GM19035 (cell line): ENCODE measurements at regions not wholly inside any gene's neighbourhood (a gene's known extent, or its start where the extent isn't known, plus 50 kb on each side); places are given as distances from the start of the nearest gene placed in this dataset.

ENCODE experiments used
- ATAC-seq: cut with Tn5 transposase; IDR thresholded peaks from one replicate; pipeline ENCODE4 v1.9.1; 2021; ENCODE audit not compliant: unreplicated experiment

DNA sequence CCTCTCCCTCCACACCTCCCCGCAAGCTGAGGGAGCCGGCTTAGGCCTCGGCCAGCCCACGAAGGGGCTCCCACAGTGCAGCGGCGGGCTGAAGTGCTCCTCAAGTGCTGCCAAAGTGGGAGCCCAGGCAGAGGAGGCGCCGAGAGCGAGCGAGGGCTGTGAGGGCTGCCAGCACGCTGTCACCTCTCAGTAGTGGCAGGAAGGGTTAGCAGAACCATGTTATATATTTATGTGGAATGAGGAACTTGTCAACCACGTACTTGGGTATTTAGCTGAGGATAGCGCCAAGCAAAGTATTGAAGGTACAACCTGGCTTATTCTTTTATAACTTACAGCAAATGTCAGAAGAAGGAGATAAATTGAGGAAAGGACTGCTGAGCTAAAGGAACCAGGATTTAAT is 144.1 kb upstream of the MGAT5 start:
- ATAC-seq, result no peak

DNA sequence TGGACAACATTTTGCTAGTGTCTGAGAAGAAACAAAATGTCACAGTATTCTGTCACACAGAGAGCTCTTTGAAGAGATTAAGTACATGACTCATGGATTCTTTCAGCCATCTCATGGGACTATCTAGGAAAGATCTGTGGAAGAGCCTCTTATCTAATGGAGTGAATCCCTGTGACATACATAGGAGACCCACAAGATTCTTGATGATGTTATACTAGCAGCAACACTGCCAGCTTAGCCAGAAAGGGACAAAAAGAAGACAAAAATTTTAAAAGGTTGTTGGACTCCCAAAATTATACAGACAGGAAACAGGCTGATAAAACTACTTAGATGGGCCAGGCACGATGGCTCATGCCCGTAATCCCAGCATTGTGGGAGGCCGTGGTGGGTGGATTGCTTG is 143.3 kb upstream of the MGAT5 start:
- no peak for ATAC-seq

DNA sequence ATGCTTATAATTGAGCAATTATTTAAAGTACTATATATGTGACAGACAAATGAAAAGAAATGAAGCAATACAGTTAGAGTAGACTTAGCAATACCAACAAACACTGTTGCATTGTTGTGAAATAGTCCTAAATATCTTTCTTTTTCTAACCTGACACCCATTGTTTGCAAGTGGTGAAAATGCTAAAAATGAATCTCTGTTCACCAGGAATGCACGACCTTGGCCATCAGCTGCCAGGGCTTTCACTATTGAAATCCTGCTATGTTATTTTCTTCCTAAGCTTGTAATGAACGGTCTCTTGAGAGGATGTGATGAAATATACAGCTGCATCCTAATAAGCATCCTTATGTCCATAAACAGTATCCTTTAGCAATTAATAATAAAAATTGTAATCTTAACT is 136.2 kb upstream of the MGAT5 start:
- no peak for ATAC-seq

DNA sequence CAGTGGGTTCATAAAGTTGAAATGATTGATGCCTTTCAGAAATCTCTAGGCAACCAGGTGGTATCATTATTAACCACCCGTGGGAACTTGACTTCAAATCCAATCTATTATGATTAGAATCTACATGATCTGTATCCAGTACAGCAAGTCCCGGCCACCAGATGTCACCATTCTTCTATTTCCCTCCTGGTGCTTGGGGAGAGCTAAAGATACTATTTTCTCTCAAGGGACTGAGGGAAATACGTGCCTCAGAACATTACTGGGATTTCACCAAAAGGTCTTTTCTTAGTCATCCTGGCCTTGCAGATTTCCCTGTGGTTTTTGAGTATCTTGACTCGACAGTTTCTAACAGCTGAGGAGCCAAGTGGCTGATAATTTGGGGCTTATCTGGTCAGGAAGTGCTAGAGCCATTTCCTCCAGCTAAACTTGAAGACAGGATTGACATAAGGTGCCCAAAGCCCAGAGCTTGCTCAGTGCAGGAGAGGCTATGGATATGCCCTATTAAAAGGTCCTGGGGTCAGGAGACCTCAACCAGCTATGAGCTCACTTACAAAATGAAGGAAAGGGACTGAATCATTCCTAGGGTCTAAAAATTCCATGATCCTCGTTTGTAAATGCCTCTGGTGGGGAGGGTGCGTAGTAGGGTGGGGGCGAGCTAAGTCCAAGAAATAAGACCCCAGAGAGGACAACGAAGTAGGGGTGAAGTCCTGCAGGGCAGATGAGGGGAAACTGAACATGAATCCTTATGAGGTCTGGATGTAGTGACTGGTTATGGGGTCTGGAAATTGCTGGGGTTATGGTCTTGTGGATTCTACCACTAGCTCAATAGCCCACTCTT is 135.4 kb upstream of the MGAT5 start:
- peak; percentile 31 for ATAC-seq

DNA sequence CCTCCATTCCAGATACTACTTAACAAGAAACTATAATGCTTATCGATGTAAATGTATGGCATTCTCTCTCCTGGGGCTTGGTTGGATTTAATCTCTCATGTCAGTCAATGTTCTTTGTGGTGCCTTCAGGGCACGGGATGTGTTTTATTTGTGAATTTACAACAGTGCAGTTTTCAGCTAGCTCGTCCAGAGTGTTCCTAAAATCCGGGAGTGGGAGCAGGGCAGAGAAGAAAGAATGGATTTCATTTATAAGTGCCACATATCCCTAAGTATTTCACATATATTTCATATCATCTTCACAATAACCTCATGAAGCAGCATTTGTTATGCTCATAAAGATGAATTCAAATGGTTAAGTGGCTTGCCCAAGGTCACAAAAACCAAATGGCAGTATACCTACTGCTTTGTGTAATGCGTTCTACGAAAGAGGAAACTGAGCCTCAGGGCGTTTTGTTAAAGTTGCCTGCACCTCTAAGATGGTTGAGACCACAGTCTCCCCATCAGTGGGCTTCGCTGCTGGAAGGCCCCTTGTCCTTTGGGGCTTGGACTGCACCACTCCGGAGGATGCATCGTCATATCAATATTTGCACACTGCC is 134.7 kb upstream of the MGAT5 start:
- ATAC-seq, result peak; percentile 21

DNA sequence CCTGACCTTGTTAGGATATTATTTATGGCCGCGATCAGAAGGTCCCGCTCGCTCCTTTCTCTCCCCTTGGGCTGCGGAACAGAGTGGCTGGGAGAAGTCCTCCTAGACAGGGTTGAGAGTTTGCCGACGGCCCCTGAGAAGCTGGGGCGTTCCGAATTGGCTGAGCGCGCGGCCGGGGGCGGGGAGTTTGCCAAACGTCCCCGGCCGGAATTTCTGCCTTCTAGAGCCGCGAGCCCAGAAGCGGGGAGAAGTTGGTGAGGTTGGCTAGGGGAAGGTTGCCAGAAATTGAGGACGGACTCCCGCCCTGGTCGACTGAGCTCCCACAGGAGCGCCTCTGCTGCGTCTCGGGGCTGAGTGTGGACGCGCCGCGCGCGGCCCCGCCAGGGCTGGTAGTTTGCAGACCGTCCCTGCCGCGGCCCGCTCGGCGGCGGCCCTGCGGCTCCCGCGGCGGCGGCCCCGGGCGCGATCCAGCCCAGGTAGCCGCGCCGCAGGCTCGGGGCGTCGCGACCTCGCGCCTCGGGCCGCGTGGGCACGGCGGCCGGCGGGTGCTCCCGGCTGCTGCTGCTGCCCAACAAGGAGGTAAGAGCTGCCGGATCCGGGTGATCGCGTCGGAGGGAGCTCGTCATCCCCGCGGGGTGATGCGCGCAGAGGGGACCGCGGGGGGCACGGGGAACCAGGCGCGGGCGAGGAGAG is 134.0 kb upstream of the MGAT5 start:
- peak; percentile 66 for ATAC-seq

DNA sequence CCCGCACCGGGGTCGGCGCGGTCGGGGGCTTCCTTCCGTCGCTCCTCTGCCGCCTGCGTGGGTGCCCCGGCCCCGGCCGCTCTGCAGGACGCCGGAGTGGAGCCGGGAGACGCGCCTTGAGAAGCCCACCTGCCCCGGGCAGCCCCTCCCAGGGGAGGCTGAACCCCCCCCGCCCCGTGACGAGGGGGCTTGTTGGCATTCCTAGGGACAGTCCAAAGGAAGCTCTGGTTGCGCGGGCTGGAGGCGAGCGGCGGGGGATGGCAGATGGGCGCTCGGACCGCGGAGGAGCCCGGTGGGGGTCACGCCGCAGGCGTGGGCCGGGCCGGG is 133.5 kb upstream of the MGAT5 start:
- peak; percentile 11 for ATAC-seq

DNA sequence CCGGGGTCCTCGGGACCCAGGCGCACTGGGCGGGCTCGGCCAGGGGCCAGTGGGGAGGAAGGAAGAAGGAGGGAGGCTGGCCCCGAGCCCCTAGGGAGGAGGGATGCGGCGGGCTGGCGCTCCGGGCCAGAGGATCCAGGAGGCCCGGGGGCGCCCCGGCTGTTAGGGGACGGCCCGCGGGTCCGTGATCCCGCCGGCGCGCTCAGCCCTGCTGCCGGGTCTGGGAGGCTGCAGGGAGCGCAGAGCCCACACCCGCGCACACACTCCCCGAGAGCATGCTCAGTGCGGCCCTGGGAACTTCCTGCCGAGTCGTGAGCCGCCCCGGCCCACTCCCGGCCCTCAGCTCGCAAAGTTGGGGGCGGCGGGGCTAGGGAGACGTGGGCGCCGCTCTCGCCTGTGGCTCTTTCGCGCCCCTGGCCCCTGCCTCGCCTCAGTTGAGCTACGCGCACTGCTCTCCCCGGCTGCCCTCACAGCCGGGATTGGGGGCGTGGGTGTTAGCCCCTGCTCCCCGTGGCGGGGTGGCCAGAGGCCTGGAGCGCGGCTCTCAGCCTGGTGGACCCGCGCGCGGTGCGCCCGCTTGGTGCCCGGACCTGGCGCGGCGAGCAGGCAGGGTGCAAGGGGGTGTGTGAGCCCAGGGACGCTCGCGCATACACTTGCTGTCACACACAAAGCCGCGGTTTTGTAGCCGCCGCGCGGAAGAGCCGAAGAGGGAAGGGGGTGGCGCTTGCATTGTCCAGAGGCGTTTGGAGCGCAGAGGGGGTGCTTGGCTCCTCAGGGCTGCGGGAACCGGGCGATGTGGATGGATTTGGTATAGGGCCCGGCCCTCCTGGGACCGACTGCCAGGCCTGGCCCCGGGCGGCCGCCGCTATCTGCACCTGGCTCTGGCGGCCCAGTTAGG is 132.9 kb upstream of the MGAT5 start:
- peak; percentile 56 for ATAC-seq

DNA sequence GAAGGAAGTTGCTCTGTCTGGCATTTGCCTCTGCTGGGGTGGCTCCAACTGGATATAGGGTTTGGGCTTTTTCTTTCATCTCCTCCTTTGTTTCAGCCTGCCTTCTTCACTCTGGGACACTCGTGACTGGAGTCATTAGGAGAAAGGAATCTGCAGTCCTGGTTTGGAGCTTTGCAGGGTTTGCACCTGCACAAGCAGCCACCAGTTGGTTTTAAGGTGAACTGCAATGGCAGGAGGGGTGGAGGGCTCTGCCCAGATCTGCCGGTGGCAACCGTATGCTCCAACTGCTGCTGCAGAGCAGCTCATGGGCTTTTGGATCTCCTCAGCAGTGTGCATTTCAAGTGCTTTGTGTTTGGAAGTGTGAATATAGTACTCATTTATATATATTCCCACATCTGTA is 131.3 kb upstream of the MGAT5 start:
- ATAC-seq, result no peak

DNA sequence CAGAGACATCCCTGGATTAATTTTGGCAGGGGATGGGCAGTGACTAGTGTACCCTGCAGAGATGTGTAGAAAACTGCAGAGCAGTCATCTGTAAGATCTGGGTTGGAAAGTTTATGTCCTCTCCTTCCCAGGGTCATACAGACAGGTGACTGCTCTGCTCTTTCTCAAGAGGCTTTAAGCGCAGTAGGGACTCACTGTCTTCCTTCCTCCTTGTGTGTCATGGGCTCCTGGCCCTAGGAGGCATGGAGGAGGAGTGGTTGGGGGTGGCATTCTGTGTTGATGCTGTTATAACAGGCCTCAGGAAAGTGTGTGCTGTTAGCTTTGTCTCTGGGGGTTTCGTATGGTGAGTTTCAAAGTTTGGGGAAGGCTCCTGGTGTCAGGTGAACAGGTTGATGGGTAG is 130.5 kb upstream of the MGAT5 start:
- ATAC-seq, result no peak

DNA sequence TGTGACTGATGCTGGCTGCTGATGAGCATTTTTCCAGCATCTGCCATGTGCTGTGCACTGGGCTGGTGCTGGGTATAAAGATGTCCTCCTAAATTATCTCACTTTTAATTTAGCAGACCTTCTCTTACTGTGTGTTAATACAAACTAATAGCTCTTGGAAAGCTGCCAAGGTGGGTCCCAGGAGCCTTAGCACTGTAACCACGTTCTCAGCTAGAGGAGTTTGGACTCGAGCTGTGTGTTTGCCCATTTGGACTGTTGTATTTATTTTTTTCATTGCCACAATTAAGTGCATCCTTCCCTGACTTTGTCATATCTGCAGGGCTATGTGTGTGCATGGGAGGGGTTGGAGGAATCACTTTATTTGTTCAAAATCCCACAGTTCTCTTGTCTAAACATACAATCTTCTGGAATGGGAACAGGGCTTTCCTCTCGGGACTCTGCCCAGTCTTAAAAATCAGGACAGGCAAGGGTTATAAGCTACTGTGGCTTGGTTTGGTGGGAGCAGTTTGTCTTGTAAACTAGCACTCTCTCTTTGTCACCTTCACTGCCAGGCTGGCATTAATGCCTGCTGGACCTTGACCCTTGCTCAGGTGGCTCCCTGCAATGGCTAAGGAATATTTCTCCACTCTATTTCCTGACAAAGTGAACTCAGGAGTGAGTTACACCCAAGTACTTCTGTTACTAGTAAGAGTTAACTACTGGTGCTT is 129.7 kb upstream of the MGAT5 start:
- ATAC-seq, result no peak

DNA sequence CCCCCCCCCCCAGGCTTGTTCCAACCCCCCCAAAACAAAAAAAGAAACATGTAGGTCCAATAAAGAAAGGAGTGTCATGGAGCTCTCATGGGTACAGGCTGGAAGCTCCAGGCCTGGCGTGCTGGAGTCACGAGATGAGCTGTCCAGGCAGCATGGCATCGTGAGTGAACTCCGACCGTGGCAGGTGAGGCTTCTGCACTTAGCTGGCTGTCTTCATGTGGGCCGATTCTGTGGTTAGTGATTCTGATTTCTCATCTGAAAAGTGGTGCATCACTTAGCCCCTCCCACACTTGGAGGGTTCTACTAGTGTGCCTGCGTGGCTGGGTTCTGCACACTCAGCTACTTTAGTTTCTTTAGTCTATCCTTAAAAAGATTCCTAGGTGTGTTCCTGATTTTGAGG is 126.4 kb upstream of the MGAT5 start:
- ATAC-seq, result no peak

DNA sequence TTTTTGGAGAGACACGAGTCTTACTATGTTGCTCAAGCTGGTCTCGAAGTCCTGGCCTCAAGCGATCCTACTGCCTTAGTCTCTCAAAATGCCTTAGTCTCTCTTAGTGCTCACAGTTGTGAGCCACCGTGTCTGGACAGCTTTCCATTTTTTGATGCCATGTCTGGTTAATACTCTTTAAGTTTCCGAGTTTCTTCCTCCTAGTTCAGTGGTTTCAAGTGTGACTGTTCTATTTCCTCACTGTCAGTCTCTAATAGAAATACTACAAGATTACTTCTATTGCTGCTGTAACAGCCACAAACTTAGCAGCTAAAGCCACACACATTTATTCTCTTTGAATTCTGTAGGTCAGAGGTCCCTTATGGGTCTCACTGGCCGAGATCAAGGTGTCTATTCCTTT is 125.1 kb upstream of the MGAT5 start:
- no peak for ATAC-seq

DNA sequence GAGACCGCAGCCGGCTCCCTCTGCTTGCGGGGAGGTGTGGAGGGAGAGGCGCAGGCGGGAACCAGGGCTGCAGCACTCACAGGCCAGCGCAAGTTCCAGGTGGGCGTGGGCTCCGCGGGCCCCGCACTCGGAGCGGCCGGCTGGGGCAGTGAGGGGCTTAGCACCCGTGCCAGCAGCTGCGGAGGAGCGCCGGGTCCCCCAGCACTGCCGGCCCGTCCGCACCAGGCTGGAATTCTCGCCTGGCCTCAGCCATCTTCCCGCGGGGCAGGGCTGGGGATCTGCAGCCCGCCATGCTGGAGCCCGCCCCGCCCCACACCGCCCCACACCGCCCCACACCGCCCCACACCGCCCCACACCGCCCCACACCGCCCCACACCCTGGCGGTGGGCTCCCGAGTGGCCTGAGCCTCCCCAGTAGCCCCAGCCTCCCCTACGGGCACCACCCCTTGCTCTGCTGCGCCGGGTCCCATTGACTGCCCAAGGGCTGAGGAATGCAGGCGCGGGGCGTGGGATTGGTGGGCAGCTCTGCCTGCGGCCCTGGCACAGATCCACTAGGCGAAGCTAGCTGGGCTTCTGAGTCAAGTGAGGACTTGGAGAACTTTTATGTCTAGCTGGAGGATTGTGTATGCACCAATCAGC is 123.9 kb upstream of the MGAT5 start:
- ATAC-seq, result no peak

DNA sequence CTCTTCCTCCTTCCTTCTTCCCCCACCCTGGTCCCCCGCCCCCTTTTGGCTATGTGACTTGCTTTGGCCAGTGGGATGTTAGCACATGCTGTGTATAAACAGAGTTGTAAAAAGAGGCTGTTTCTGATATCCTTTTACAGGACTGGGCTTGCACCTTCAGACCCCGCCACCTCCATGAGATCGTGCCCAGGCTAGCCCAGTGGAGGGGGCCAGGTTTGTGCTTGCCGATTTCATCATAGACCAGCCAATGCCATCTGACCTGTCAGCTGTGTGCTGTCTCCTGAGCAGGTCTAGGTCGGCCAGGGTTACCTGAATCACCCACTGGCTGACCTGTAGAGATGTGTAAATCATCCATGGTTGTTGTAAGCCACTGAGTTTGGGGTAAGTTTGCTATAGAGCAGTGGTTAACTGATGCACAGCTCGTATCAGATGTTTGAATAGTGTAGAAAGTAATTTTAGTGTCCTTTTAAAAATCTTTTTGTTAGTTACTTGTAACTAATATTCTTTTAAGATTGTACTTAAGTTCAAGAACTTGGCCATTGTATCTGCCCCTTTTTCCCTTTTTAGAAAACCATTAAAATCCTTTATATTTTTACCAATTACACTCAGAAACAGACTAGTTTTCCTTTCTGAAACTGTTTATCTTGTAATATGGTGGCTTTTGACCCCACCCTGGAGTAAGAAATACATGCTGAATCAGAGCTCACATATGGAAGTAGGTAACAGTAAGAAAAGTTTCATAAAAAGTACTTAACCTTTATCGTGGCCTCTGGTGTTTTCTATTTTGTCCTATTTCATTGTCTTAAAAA is 122.0 kb upstream of the MGAT5 start:
- no peak for ATAC-seq

DNA sequence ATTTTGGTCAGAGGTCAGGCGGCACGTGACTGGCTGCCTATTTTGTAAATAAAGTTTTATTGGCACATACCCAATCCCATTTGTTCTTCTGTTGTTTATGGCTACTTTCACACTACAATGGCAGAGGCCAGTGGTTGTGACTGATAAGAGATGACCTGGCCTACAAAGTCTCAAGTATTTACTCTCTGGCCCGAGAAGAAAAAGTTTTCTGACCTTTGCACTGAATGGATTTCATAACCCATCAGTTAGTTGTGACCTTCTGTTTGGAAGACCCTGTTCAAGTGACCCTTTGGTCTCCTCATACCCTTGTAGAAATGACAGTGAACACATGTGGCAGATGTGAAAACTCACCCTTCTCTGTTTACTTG is 121.4 kb upstream of the MGAT5 start:
- no peak for ATAC-seq

DNA sequence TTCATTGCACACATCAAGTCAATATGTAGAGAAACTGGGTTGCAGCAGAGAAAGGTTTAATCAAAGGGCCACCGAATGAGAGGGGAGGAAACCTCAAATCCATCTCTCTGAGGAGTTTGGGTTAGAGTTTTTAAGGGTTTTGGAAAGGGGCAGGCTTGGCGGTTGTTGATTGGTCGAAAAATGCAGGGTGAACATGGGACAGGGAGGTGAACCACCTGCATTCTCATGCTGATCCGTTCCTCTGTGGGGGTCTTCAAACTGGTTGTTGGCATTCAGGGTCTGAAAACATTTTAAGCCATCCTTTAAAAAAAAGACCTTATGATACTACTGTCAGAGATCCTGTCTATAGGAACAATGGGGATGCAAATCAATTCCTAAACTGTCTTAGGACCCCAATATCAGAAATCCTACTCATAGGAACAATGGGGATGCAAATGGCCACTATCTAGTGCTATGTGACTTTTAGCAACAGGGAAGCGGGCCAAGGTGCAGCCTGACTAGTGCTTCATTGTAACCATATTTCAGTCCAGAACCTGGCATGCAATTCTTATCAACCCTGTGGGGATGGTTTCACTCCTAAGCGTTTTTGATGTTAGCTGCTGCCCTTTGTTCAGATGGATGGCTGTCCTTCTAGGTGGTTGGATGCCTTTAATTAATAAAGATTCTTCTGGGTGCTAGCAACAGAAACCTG is 120.1 kb upstream of the MGAT5 start:
- ATAC-seq, result no peak

DNA sequence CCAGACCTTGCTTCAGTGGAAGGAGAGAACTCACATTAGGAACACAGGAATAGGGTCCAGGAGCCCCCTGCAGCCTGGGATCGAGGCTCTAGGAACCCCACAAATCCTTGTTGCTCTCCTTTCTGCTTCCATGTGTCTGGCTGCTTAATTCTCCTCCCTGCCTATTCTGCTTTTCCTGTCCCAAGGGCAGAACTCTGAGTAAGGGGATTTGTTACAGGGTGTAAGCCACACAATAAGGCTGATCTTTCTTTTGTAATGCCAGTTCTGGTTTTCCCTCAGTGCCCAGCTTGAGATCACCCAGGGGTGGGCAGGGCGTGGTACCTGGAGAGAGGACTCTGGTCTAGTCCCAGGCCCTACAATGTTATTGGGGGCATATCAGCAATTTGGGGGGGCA is 119.6 kb upstream of the MGAT5 start:
- ATAC-seq, result no peak

DNA sequence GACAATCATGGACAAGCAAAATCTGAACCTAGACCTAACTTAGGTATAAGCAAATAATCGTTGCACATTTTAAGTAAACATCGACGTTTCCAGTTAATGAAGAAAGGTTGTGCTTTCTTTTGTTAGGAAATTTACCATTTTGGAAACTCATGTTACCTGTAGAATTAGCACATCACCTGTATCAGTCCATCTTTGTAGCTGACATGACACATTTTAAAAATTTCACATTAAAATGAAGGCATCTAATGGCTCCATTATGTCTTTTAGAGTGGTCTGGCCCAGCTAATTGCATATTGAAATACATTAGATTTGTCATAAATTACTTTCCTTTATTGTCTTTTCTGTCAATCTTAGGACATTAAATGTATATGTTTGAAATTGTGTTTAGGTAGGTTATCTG is 119.0 kb upstream of the MGAT5 start:
- no peak for ATAC-seq
